SK-N-SH (cell line): ENCODE measurements at regions not wholly inside any gene's neighbourhood (a gene's known extent, or its start where the extent isn't known, plus 50 kb on each side); places are given as distances from the start of the nearest gene placed in this dataset.

ENCODE experiments used
- CHD2 ChIP-seq: fragments of 150-350 bp; IDR thresholded peaks from 2 replicates; pipeline ENCODE4 v1.6.1; 2018; ENCODE audit warnings: low read length; ENCODE audit not compliant: partially characterized antibody
- CTCF ChIP-seq: fragments of 200-600 bp; sonication (generic); IDR thresholded peaks from 2 replicates; pipeline ENCODE4 v1.6.1; 2017; ENCODE audit warnings: antibody characterized with exemption, mild to moderate bottlenecking, moderate library complexity
- GATA2 ChIP-seq: sonication (generic); formaldehyde crosslinking; IDR thresholded peaks from 2 replicates; pipeline ENCODE4 v1.5.0; 2020; ENCODE audit warnings: mild to moderate bottlenecking, missing genetic modification reagents
- IRF3 ChIP-seq: fragments of 150-350 bp; IDR thresholded peaks from 2 replicates; pipeline ENCODE4 v1.6.1; 2016; ENCODE audit warnings: mild to moderate bottlenecking, low read depth, low read length
- MXI1 ChIP-seq: IDR thresholded peaks from 2 replicates; pipeline ENCODE4 v1.6.1; 2012; ENCODE audit warnings: mild to moderate bottlenecking, low read depth, low read length, improper control_type of control experiment
- POLR2AphosphoS5 ChIP-seq: IDR thresholded peaks from 2 replicates; pipeline ENCODE4 v1.6.1; 2012; ENCODE audit warnings: low read depth, low read length
- TCF12 ChIP-seq: IDR thresholded peaks from 2 replicates; pipeline ENCODE4 v1.4.0; 2012
- USF1 ChIP-seq: IDR thresholded peaks from 2 replicates; pipeline ENCODE4 v1.4.0; 2012; ENCODE audit warnings: low read depth, borderline replicate concordance
- USF2 ChIP-seq: fragments of 150-350 bp; IDR thresholded peaks from 2 replicates; pipeline ENCODE4 v1.6.1; 2017; ENCODE audit warnings: antibody characterized with exemption, low read length, low read depth, borderline replicate concordance

GRCh38 chr5:167155387-167156005, 1135.9 kb upstream of the WWC1 start:
- no peak for TF ChIP-seq GATA2
- no peak for TF ChIP-seq CTCF
- TF ChIP-seq POLR2AphosphoS5: no peak
- no peak for TF ChIP-seq MXI1
- TF ChIP-seq CHD2: no peak
- no peak for TF ChIP-seq IRF3
- TF ChIP-seq TCF12: no peak
- no peak for TF ChIP-seq USF2
- TF ChIP-seq USF1: no peak
